Muscle layer of colon (tissue), 2 donors: ENCODE measurements at regions not wholly inside any gene's neighbourhood (a gene's known extent, or its start where the extent isn't known, plus 50 kb on each side); places are given as distances from the start of the nearest gene placed in this dataset.
"Not testable (repeated sequence)": the region's sequence is repeated elsewhere in the genome, so short reads cannot be mapped to it uniquely, and the experiment has no call there.

Source experiments
- H3K27ac ChIP-seq: one replicate; pipeline ENCODE4 v1.7.0; 2013; ENCODE audit warnings: low read depth, mild to moderate bottlenecking, low read length, moderate library complexity
- H3K27me3 ChIP-seq, 2 donors: one replicate each; pipeline ENCODE4 v1.7.0; 2013; ENCODE audit warnings: low read length in 2 of 2, mild to moderate bottlenecking in 2 of 2; ENCODE audit not compliant: insufficient read depth in 2 of 2, control insufficient read depth in 1 of 2
- H3K36me3 ChIP-seq: one replicate; pipeline ENCODE4 v1.7.0; 2013; ENCODE audit warnings: mild to moderate bottlenecking, low read length; ENCODE audit not compliant: insufficient read depth
- H3K4me1 ChIP-seq: one replicate; pipeline ENCODE4 v1.7.0; 2013; ENCODE audit warnings: mild to moderate bottlenecking, low read length; ENCODE audit not compliant: insufficient read depth
- H3K4me3 ChIP-seq, 2 donors: one replicate each; pipeline ENCODE4 v1.7.0; 2013; ENCODE audit warnings: low read length in 2 of 2, low read depth in 1 of 2, mild to moderate bottlenecking in 1 of 2, moderate library complexity in 1 of 2
- H3K9ac ChIP-seq: one replicate; pipeline ENCODE4 v1.7.0; 2013; ENCODE audit warnings: low read length
- H3K9me3 ChIP-seq: one replicate; pipeline ENCODE4 v1.7.0; 2013; ENCODE audit warnings: mild to moderate bottlenecking, low read length
- donor health status: abdominal sarcoma.
- donor health status: Adenocarcinoma of cecum.

DNA sequence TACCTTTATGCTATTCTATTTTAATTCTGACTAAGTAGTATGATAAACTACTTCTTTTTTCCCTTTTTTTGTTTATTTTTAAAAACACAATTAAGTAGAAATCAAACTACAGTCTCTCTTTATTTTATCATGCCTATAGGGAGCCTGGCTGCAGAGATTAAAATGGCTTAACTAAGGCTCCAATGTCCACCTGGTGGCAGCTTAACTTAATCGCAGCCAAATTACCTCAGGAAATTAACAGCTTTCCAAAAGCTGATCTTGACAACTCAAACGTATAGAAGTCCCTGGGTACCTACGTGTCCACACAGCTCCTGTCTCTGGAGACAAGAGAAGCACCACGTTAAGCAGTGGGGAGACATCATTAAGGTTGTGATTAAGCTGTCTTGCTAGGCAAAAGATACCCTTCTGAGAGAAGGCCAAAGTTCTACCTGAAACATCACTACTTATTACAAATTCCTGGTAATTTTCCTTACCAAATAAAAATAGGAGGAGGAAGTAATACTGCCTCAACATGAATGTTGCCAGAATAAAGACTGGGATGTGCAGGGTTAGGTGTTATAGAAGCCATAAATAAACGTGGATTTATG, 63.2 kb upstream of the SNX19 start:
- Histone ChIP-seq H3K4me1 (no peaks in the 10 kb centered on the region), H3K36me3 (no peaks in the 10 kb centered on the region), H3K9ac (no peak overlapping the region), H3K4me3 (no peak overlapping the region), H3K27me3 (no peaks in the 10 kb centered on the region), H3K27ac (no peak overlapping the region), H3K9me3 (no peaks in the 10 kb centered on the region)

GRCh38 chr11:130980071-130980862, 64.0 kb upstream of the SNX19 start:
- no peaks in the 10 kb centered on the region for H3K36me3 ChIP-seq
- H3K27me3 ChIP-seq: no peaks in the 10 kb centered on the region
- no peak overlapping the region for H3K27ac ChIP-seq
- no peak overlapping the region for H3K4me3 ChIP-seq
- H3K9ac ChIP-seq: no peak overlapping the region
- H3K9me3 ChIP-seq: no peaks in the 10 kb centered on the region
- no peaks in the 10 kb centered on the region for H3K4me1 ChIP-seq

- H3K4me1 ChIP-seq, H3K9ac ChIP-seq, H3K36me3 ChIP-seq, H3K27ac ChIP-seq, H3K4me3 ChIP-seq, H3K9me3 ChIP-seq, H3K27me3 ChIP-seq: not testable (repeated sequence)
Observed at GRCh38 chr11:130984241-130984640, 68.0 kb upstream of the SNX19 start.

- H3K4me3 ChIP-seq: no peak overlapping the region
- no peak overlapping the region for H3K9ac ChIP-seq
- no peaks in the 10 kb centered on the region for H3K9me3 ChIP-seq
- H3K27ac ChIP-seq: no peak overlapping the region
- H3K4me1 ChIP-seq: no peaks in the 10 kb centered on the region
- no peaks in the 10 kb centered on the region for H3K36me3 ChIP-seq
- no peaks in the 10 kb centered on the region for H3K27me3 ChIP-seq
Observed at GRCh38 chr11:130992788-130993187, 76.5 kb upstream of the SNX19 start.

DNA sequence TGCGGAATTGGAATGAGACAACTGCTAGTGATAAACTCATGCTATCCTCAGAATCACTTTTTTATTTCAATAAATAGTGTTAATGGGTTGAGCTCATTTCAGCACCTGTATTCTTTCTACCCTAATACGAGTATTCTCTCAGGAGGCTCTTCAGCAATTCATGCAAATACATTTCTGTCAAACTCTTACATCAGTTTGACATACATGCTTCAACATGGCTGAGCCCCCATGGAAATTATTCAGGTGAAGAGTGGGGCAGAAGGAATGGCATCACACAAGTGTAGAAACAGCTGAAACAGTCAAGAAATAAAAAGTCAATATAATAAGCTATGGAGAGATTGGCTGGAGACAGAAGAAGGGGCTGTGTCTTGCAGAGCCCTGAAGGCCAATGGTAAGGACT, 77.8 kb upstream of the SNX19 start:
- Histone ChIP-seq H3K27ac (no peak overlapping the region), H3K9ac (no peak overlapping the region), H3K4me1 (no peaks in the 10 kb centered on the region), H3K9me3 (no peaks in the 10 kb centered on the region), H3K4me3 (no peak overlapping the region), H3K36me3 (no peaks in the 10 kb centered on the region), H3K27me3 (no peaks in the 10 kb centered on the region)

DNA sequence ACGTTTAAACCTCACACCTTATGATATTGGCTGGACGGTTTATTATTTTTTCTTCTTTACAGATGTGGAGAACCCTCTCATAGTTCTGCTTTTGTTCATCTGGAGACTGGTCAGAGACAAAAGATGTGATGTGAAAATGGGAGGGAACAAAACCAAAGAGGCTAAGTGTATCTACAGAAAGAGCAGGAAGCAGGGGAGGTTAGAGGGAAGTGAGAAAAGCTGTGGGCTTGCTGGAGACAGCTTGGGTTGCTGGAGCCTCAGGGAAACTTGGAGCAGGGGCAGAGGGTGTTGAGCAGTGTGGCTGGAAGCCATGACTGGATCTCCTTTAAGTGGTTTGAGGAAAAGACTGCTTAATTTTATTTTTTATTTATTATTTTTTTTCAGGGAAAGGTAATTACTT, 79.0 kb upstream of the SNX19 start:
- Histone ChIP-seq H3K4me3 (no peak overlapping the region), H3K27me3 (no peaks in the 10 kb centered on the region)

GRCh38 chr11:130997278-130997677, 81.0 kb upstream of the SNX19 start:
- H3K4me1 ChIP-seq: no peaks in the 10 kb centered on the region
- no peak overlapping the region for H3K9ac ChIP-seq
- no peak overlapping the region for H3K27ac ChIP-seq
- no peaks in the 10 kb centered on the region for H3K27me3 ChIP-seq
- H3K4me3 ChIP-seq: no peak overlapping the region
- no peaks in the 10 kb centered on the region for H3K9me3 ChIP-seq
- H3K36me3 ChIP-seq: no peaks in the 10 kb centered on the region

More for the DNA sequence above, 79.0 kb upstream of the SNX19 start:
- H3K9me3 ChIP-seq: no peaks in the 10 kb centered on the region
- no peaks in the 10 kb centered on the region for H3K36me3 ChIP-seq
- H3K9ac ChIP-seq: no peak overlapping the region
- H3K4me1 ChIP-seq: no peaks in the 10 kb centered on the region
- H3K27ac ChIP-seq: no peak overlapping the region

GRCh38 chr11:130999086-130999485, 82.8 kb upstream of the SNX19 start:
- Histone ChIP-seq H3K4me3 (no peak overlapping the region), H3K4me1 (no peaks in the 10 kb centered on the region), H3K9ac (no peak overlapping the region), H3K27ac (no peak overlapping the region), H3K36me3 (no peaks in the 10 kb centered on the region), H3K9me3 (no peaks in the 10 kb centered on the region), H3K27me3 (no peaks in the 10 kb centered on the region)

DNA sequence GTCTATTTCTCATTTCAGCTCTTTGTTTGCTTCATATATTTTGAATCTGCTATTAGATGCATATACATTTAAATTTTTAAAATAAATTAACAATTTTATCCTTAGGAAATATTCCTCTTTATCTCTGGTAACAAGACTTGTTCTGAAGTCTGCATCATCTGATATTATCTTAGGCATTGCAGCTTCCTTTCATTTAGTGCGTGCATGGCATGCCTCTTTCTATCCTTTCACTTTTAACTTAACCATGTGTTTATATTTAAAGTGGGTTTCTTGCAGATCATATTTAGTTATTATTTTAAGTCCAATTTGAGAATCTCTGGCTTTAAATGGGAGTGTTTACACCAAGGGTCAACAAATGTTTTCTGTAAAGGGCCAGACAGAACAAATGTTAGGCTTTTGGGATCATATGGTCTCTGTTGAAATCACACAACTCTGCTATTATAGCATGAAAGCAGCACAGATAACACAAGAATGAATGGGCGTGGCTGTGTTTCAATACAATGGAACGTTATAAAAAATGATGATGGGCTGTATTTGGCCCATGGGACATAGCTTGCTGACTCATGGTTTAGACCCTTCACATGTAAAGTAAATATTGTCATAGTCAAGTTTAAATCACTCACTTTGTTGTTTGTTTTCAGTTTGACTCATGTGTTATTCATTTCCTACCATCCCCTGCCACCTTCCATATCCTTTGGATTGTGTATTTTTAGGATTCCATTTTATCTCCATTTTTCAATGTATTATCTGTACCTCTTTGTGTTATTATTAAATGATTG, 83.9 kb upstream of the SNX19 start:
- Histone ChIP-seq H3K9me3 (no peaks in the 10 kb centered on the region), H3K36me3 (no peaks in the 10 kb centered on the region), H3K27ac (no peak overlapping the region), H3K9ac (no peak overlapping the region), H3K4me1 (no peaks in the 10 kb centered on the region), H3K27me3 (no peaks in the 10 kb centered on the region), H3K4me3 (no peak overlapping the region)

DNA sequence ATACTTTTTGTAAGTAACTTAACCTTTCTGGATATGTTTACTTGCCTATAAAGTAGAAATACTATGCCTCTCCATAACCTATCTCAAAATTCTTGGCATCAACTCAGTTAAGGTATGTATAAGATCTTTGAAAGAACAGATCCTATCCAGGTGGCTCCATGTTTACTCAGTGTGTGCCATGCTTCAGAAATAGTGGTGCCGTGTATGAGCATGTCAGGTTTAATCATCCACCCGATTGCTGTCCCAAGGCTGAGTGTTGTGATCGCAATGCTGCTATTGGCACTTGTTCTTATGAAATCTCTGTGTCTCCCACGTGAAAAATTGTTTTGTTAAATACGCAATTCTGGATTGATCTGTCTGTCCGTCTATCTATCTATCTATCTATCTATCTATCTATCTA, 85.9 kb upstream of the SNX19 start:
- H3K4me1 ChIP-seq: no peaks in the 10 kb centered on the region
- no peaks in the 10 kb centered on the region for H3K27me3 ChIP-seq
- no peak overlapping the region for H3K9ac ChIP-seq
- H3K9me3 ChIP-seq: no peaks in the 10 kb centered on the region
- no peaks in the 10 kb centered on the region for H3K36me3 ChIP-seq
- no peak overlapping the region for H3K4me3 ChIP-seq
- H3K27ac ChIP-seq: no peak overlapping the region

DNA sequence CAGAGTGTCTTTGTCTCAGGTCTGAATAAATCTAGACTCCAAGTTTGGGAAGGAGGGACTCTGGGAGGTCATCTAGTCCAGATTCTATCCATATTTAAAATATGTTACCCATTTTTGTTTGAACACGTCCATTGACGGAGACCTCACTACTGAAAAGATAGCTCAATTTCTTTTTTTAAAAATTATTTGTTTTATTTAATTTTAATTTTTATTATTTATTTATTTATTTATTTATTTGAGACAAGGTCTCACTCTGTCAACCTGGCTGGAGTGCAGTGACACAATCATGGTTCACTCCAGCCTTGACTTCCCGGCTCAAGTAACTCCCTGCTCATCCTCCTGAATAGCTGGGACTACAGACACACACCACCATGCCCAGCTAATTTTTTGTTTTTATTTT, 89.5 kb upstream of the SNX19 start:
- Histone ChIP-seq H3K9ac (no peak overlapping the region), H3K27ac (no peak overlapping the region), H3K27me3 (no peaks in the 10 kb centered on the region), H3K4me3 (no peak overlapping the region), H3K4me1 (no peaks in the 10 kb centered on the region), H3K9me3 (peaks cover 6% of the 10 kb centered on the region), H3K36me3 (no peaks in the 10 kb centered on the region)
